Spleen (tissue), 11 donors: ENCODE measurements at regions not wholly inside any gene's neighbourhood (a gene's known extent, or its start where the extent isn't known, plus 50 kb on each side); places are given as distances from the start of the nearest gene placed in this dataset.

Experiments
- DNase-seq: peaks from one replicate; pipeline ENCODE4 v3.0.0-alpha.2; 2020
- H3K27ac ChIP-seq, 8 donors: fragments of 200-600 bp; sonication (generic) in 7 of 8; 1 replicate in 4 of 8; 2 replicates in 4 of 8; pipeline versions ENCODE4 v1.5.0 to v1.8.0; 2016 to 2021; ENCODE audit warnings: inconsistent platforms in 4 of 8, mild to moderate bottlenecking in 4 of 8, moderate library complexity in 1 of 8
- H3K27me3 ChIP-seq, 7 donors: fragments of 200-600 bp; sonication (generic) in 6 of 7; replicated peaks in 1 of 7; 1 replicate in 4 of 7; 2 replicates in 3 of 7; pipeline versions ENCODE4 v1.5.0 to v1.8.0; 2016 to 2021; ENCODE audit warnings: inconsistent platforms in 3 of 7, mild to moderate bottlenecking in 1 of 7
- H3K36me3 ChIP-seq, 6 donors: fragments of 200-600 bp; sonication (generic) in 5 of 6; 1 replicate in 4 of 6; 2 replicates in 2 of 6; pipeline versions ENCODE4 v1.5.0 to v1.8.0; 2016 to 2021; ENCODE audit warnings: inconsistent platforms in 2 of 6
- H3K4me1 ChIP-seq, 6 donors: fragments of 200-600 bp; sonication (generic) in 5 of 6; 1 replicate in 3 of 6; 2 replicates in 3 of 6; pipeline versions ENCODE4 v1.5.0 to v1.8.0; 2016 to 2021; ENCODE audit warnings: inconsistent platforms in 3 of 6
- H3K4me3 ChIP-seq, 8 donors: fragments of 200-600 bp; sonication (generic) in 7 of 8; 1 replicate in 4 of 8; 2 replicates in 4 of 8; pipeline versions ENCODE4 v1.5.0 to v1.8.0; 2016 to 2021; ENCODE audit warnings: inconsistent platforms in 4 of 8, mild to moderate bottlenecking in 4 of 8, moderate library complexity in 2 of 8
- H3K9me3 ChIP-seq, 8 donors: fragments of 200-600 bp; sonication (generic) in 7 of 8; 1 replicate in 4 of 8; 2 replicates in 4 of 8; pipeline versions ENCODE4 v1.5.0 to v1.8.0; 2016 to 2021; ENCODE audit warnings: inconsistent platforms in 4 of 8
- CTCF ChIP-seq, 11 experiments: fragments of 200-600 bp in 7 of 11; fragments of 450-650 bp in 4 of 11; sonication (generic) in 4 of 11; IDR thresholded peaks in 8 of 11; conservative IDR thresholded peaks in 3 of 11; 1 replicate in 7 of 11; 2 replicates in 4 of 11; pipeline versions ENCODE4 v1.4.0 to v1.8.0; 2016 to 2021; ENCODE audit warnings: antibody characterized with exemption in 11 of 11, inconsistent platforms in 4 of 11, mild to moderate bottlenecking in 1 of 11
- POLR2A ChIP-seq, 3 donors: fragments of 450-650 bp; IDR thresholded peaks; one replicate each; pipeline ENCODE4 v1.5.1; 2017; ENCODE audit warnings: antibody characterized with exemption in 3 of 3, mild to moderate bottlenecking in 1 of 3
- POLR2AphosphoS5 ChIP-seq, 3 donors: sonication (generic); formaldehyde crosslinking; IDR thresholded peaks; one replicate each; pipeline ENCODE4 v1.5.1; 2017; ENCODE audit warnings: antibody characterized with exemption in 3 of 3
- WGBS, 5 donors: extraction: QIAGEN DNeasy Blood & Tissue Kit in 3 of 5; methylation state at CpG; one replicate each; pipeline versions ENCODE4 v1.1.5 to v1.1.7; 2013 to 2018; 5-methylcytosine and 5-hydroxymethylcytosine counted together
- intact Hi-C: fragments of 100-400 bp; cut with DNase I; formaldehyde crosslinking; loops from one replicate; pipeline ENCODE4 v1.15.0; 2023; ENCODE audit warnings: low total_unique reads
- donor health status: healthy with polysubstance abuse.
- donor health status: DM: no; HTN: no; CAD: no; lungs with moderate emphysema.
- donor health status: DM: no; HTN: no; CAD: no.
- donor health status: Bipolar disorder and iron deficiency.
- donor health status: healthy.
- donor health status: DM: no; HTN: no; CAD: no.
- donor health status: DM: yes; HTN: yes; CAD: no.

GRCh38 chr2:150769421-150769820 lies 282.0 kb upstream of the RND3 start:
- no peak for DNase-seq
- 77 to 92% (median 88%) methylated on average over 1 of the region's 1 CpG for WGBS, 5 donors
- H3K27me3 ChIP-seq: no peaks in the 10 kb centered on the region
- intact Hi-C loops: no loop called here
- H3K27ac ChIP-seq: no peak overlapping the region
- no peaks in the 10 kb centered on the region for H3K36me3 ChIP-seq
- no peaks in the 10 kb centered on the region for H3K4me1 ChIP-seq
- H3K9me3 ChIP-seq: no peaks in the 10 kb centered on the region
- TF ChIP-seq POLR2AphosphoS5 (IDR thresholded peaks at IDR 0.05) (no peak), CTCF (IDR thresholded peaks at IDR 0.05 in 8 of 11, conservative IDR thresholded peaks at IDR 0.05 in 3 of 11) (no peak), POLR2A (IDR thresholded peaks at IDR 0.05) (no peak)
- no peak overlapping the region for H3K4me3 ChIP-seq

GRCh38 chr2:150767991-150768746 lies 280.7 kb upstream of the RND3 start:
- Histone ChIP-seq H3K9me3 (no peaks in the 10 kb centered on the region), H3K27me3 (no peaks in the 10 kb centered on the region), H3K36me3 (no peaks in the 10 kb centered on the region), H3K4me3 (no peak overlapping the region), H3K4me1 (no peaks in the 10 kb centered on the region), H3K27ac (no peak overlapping the region)
- intact Hi-C loops: no loop called here
- DNase-seq: no peak
- TF ChIP-seq POLR2A (IDR thresholded peaks at IDR 0.05) (no peak), POLR2AphosphoS5 (IDR thresholded peaks at IDR 0.05) (no peak), CTCF (IDR thresholded peaks at IDR 0.05 in 8 of 11, conservative IDR thresholded peaks at IDR 0.05 in 3 of 11) (no peak)
- 60 to 79% (median 66%) methylated on average over 5 of the region's 5 CpGs for WGBS, 5 donors

DNA sequence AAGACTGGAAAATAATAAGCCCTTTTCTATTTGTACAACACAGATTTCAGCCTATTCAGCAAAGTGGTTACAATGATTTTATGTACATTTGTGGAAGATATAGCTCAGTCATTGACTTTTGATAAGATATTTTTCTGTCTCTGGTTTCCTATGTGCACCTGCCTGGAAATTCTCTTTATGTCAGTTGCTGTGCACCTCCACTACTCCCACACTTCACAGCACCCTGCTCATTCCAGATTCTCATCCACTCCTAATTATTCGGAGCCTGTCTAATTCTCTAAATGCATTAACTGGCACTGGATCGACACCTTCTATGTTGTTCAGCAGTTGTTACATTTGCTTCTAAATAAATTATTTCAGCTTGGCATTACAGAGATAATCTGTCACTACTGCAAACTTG lies 275.1 kb upstream of the RND3 start:
- Histone ChIP-seq H3K4me3 (no peak overlapping the region), H3K27me3 (no peaks in the 10 kb centered on the region), H3K27ac (no peak overlapping the region), H3K4me1 (no peaks in the 10 kb centered on the region), H3K9me3 (peaks cover 0 to 5% (median 0%) of the 10 kb centered on the region in 8 donors), H3K36me3 (no peaks in the 10 kb centered on the region)
- intact Hi-C loops: no loop called here
- TF ChIP-seq CTCF (IDR thresholded peaks at IDR 0.05 in 8 of 11, conservative IDR thresholded peaks at IDR 0.05 in 3 of 11) (no peak), POLR2A (IDR thresholded peaks at IDR 0.05) (no peak), POLR2AphosphoS5 (IDR thresholded peaks at IDR 0.05) (no peak)
- 42 to 70% (median 50%) methylated on average over 2 of the region's 2 CpGs for WGBS, 5 donors
- DNase-seq: no peak

GRCh38 chr2:150759531-150759930 lies 272.1 kb upstream of the RND3 start:
- intact Hi-C loops: no loop called here
- TF ChIP-seq POLR2A (IDR thresholded peaks at IDR 0.05) (no peak), CTCF (IDR thresholded peaks at IDR 0.05 in 8 of 11, conservative IDR thresholded peaks at IDR 0.05 in 3 of 11) (no peak), POLR2AphosphoS5 (IDR thresholded peaks at IDR 0.05) (no peak)

More at GRCh38 chr2:150759531-150759930, 272.1 kb upstream of the RND3 start:
- Histone ChIP-seq H3K4me1 (no peaks in the 10 kb centered on the region), H3K27me3 (no peaks in the 10 kb centered on the region), H3K9me3 (peaks cover 0 to 5% (median 0%) of the 10 kb centered on the region in 8 donors), H3K36me3 (no peaks in the 10 kb centered on the region), H3K27ac (no peak overlapping the region), H3K4me3 (no peak overlapping the region)
- DNase-seq: no peak
- WGBS, 5 donors: 0 to 6% (median 0%) methylated on average over 1 of the region's 1 CpG
